K562 (cell line): ENCODE measurements at regions not wholly inside any gene's neighbourhood (a gene's known extent, or its start where the extent isn't known, plus 50 kb on each side); places are given as distances from the start of the nearest gene placed in this dataset.

Experiments
- ARID3B ChIP-seq: fragments of 250-450 bp; sonication (Bioruptor Pico); IDR thresholded peaks from 2 replicates; pipeline ENCODE4 v1.4.0; 2020; ENCODE audit warnings: borderline replicate concordance
- ATF1 ChIP-seq, 2 experiments: fragments of 450-650 bp in 1 of 2; IDR thresholded peaks; 2 replicates each; pipeline ENCODE4 v1.6.1; 2016; ENCODE audit warnings: missing compliant biosample characterization in 1 of 2, missing genetic modification characterization in 1 of 2
- CBX2 ChIP-seq: fragments of 200-600 bp; sonication (generic); IDR thresholded peaks from one replicate; pipeline ENCODE4 v1.6.1; 2012; ENCODE audit warnings: mild to moderate bottlenecking, low read length, inconsistent platforms; ENCODE audit not compliant: insufficient read depth, poor library complexity, severe bottlenecking
- CC2D1A ChIP-seq: fragments of 450-650 bp; IDR thresholded peaks from 2 replicates; pipeline ENCODE4 v1.6.1; 2017; ENCODE audit warnings: mild to moderate bottlenecking
- CLOCK ChIP-seq: fragments of 250-450 bp; sonication (Bioruptor Pico); IDR thresholded peaks from 2 replicates; pipeline ENCODE4 v1.4.0; 2020; ENCODE audit warnings: mild to moderate bottlenecking, moderate library complexity, borderline replicate concordance
- DNMT1 ChIP-seq: fragments of 450-650 bp; IDR thresholded peaks from 2 replicates; pipeline ENCODE4 v1.6.1; 2016; ENCODE audit warnings: antibody characterized with exemption, mild to moderate bottlenecking
- FIP1L1 ChIP-seq: fragments of 200-400 bp; formaldehyde crosslinking; IDR thresholded peaks from 2 replicates; pipeline ENCODE4 v1.6.1; 2018; ENCODE audit warnings: mild to moderate bottlenecking, low read depth, low read length; ENCODE audit not compliant: poor library complexity, severe bottlenecking
- HOXB6 ChIP-seq: fragments of 250-450 bp; sonication (Bioruptor Pico); IDR thresholded peaks from 2 replicates; pipeline ENCODE4 v1.5.1; 2022; ENCODE audit warnings: mild to moderate bottlenecking, borderline replicate concordance
- ILK ChIP-seq: fragments of 450-650 bp; IDR thresholded peaks from 2 replicates; pipeline ENCODE4 v1.6.1; 2016; ENCODE audit warnings: missing genetic modification characterization, low read depth, mild to moderate bottlenecking, missing compliant biosample characterization, moderate library complexity, borderline replicate concordance
- NFIC ChIP-seq: fragments of 450-650 bp; IDR thresholded peaks from 2 replicates; pipeline ENCODE4 v1.6.1; 2017; ENCODE audit warnings: mild to moderate bottlenecking, inconsistent platforms
- PRMT5 ChIP-seq: sonication (generic); formaldehyde crosslinking; IDR thresholded peaks from 2 replicates; pipeline ENCODE4 v1.5.0; 2020; ENCODE audit warnings: missing genetic modification reagents
- SIRT6 ChIP-seq: IDR thresholded peaks from one replicate; pipeline ENCODE4 v1.6.1; 2012; ENCODE audit warnings: low read depth, mild to moderate bottlenecking, control low read depth, inconsistent platforms, low read length, moderate library complexity
- TEAD1 ChIP-seq, 2 experiments: fragments of 450-650 bp in 1 of 2; sonication (generic) in 1 of 2; formaldehyde crosslinking; IDR thresholded peaks; 2 replicates each; pipeline versions ENCODE4 v1.4.0 to v1.8.0; 2020 to 2022; ENCODE audit warnings: mild to moderate bottlenecking in 2 of 2, missing genetic modification reagents in 1 of 2
- THRB ChIP-seq: fragments of 450-650 bp; formaldehyde crosslinking; conservative IDR thresholded peaks from 2 replicates; pipeline ENCODE4 v1.4.0; 2022; ENCODE audit warnings: mild to moderate bottlenecking, missing genetic modification characterization
- ZC3H4 ChIP-seq: sonication (generic); formaldehyde crosslinking; IDR thresholded peaks from 2 replicates; pipeline ENCODE4 v1.9.0; 2021; ENCODE audit warnings: missing genetic modification reagents, borderline replicate concordance
- ZNF143 ChIP-seq: sonication (generic); formaldehyde crosslinking; IDR thresholded peaks from 2 replicates; pipeline ENCODE4 v1.9.0; 2022; ENCODE audit warnings: mild to moderate bottlenecking, missing genetic modification reagents
- ZNF436 ChIP-seq: fragments of 250-450, 450-650 bp; sonication (Bioruptor Pico); formaldehyde crosslinking; IDR thresholded peaks from 2 replicates; pipeline ENCODE4 v1.7.0; 2020; ENCODE audit warnings: mild to moderate bottlenecking
- TF ChIP-seq, protein P1 (sequence below): fragments of 450-650 bp; IDR thresholded peaks from 2 replicates; pipeline ENCODE4 v1.6.1; 2016; ENCODE audit warnings: low read depth, mild to moderate bottlenecking, moderate library complexity
- TF ChIP-seq, protein P2 (sequence below): fragments of 450-650 bp; IDR thresholded peaks from one replicate; pipeline ENCODE4 v1.6.1; 2018; ENCODE audit warnings: mild to moderate bottlenecking, moderate library complexity; ENCODE audit not compliant: partially characterized antibody

GRCh38 chr9:108776920-108777639 is 78.7 kb downstream of the ACTL7B start (continued):
- TF ChIP-seq, protein P1, sequence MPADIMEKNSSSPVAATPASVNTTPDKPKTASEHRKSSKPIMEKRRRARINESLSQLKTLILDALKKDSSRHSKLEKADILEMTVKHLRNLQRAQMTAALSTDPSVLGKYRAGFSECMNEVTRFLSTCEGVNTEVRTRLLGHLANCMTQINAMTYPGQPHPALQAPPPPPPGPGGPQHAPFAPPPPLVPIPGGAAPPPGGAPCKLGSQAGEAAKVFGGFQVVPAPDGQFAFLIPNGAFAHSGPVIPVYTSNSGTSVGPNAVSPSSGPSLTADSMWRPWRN, result peak; percentile 64
- no peak for TF ChIP-seq CLOCK (CRISPR knock-in tag)
- no peak for TF ChIP-seq THRB (CRISPR knock-in tag)
- TF ChIP-seq FIP1L1, result no peak
- TF ChIP-seq, protein P2, sequence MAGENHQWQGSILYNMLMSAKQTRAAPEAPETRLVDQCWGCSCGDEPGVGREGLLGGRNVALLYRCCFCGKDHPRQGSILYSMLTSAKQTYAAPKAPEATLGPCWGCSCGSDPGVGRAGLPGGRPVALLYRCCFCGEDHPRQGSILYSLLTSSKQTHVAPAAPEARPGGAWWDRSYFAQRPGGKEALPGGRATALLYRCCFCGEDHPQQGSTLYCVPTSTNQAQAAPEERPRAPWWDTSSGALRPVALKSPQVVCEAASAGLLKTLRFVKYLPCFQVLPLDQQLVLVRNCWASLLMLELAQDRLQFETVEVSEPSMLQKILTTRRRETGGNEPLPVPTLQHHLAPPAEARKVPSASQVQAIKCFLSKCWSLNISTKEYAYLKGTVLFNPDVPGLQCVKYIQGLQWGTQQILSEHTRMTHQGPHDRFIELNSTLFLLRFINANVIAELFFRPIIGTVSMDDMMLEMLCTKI, result no peak
- no peak for TF ChIP-seq SIRT6
- TF ChIP-seq HOXB6, result no peak
- TF ChIP-seq CC2D1A, result no peak
- peak; percentile 92 to 98 for TF ChIP-seq TEAD1 (CRISPR knock-in tag; IDR thresholded peaks at IDR 0.05)
- TF ChIP-seq ZNF436 (CRISPR knock-in tag), result no peak
- TF ChIP-seq ZC3H4 (CRISPR knock-in tag), result no peak
- TF ChIP-seq ARID3B (CRISPR knock-in tag), result no peak
- no peak for TF ChIP-seq PRMT5 (CRISPR knock-in tag)
- no peak for TF ChIP-seq ZNF143
- no peak for TF ChIP-seq ILK (tag)
- TF ChIP-seq NFIC, result peak; percentile 48
- TF ChIP-seq CBX2, result no peak
- no peak for TF ChIP-seq DNMT1
- TF ChIP-seq ATF1 (CRISPR knock-in tag; IDR thresholded peaks at IDR 0.05), result no peak
- TF ChIP-seq ATF1 (tag; IDR thresholded peaks at IDR 0.05), result no peak
